ENCODE measurements at regions not wholly inside any gene's neighbourhood (a gene's known extent, or its start where the extent isn't known, plus 50 kb on each side); places are given as distances from the start of the nearest gene placed in this dataset.

GRCh38 chr4:54176202-54176601 lies 52.9 kb upstream of the PDGFRA start:
- 25% methylated on average over 2 of the region's 2 CpGs for WGBS (ENCODE audit: missing lambda C conversion rate)
- Histone ChIP-seq H3K4me2 (no peak overlapping the region), H3K4me1 (no peaks in the 10 kb centered on the region), H3K4me3 (no peak overlapping the region), H3K9me3 (no peaks in the 10 kb centered on the region), H3K27ac (no peak overlapping the region)
- ChIA-PET CTCF (no interaction called here), POLR2A (no interaction called here)
- FAIRE-seq = no peak
- TF ChIP-seq USF2 (IDR thresholded peaks at IDR 0.05) (no peak), CTCF (IDR thresholded peaks at IDR 0.05) (no peak), GATA3 (IDR thresholded peaks at IDR 0.05; ENCODE audit: borderline replicate concordance) (no peak)
- no peak for DNase-seq (ENCODE audit: low read depth in 1 of 2, low spot score in 1 of 2)
- ATAC-seq = no peak

Data from A549 (cell line).